Ishikawa (cell line): ENCODE measurements at regions not wholly inside any gene's neighbourhood (a gene's known extent, or its start where the extent isn't known, plus 50 kb on each side); places are given as distances from the start of the nearest gene placed in this dataset.

Experiments used
- CEBPB ChIP-seq: IDR thresholded peaks from 2 replicates; pipeline ENCODE4 v1.6.1; 2012
- CREB1 ChIP-seq: IDR thresholded peaks from 2 replicates; pipeline ENCODE4 v1.6.1; 2012; ENCODE audit warnings: low read depth
- EGR1 ChIP-seq: IDR thresholded peaks from 2 replicates; pipeline ENCODE4 v1.6.1; 2012
- EP300 ChIP-seq: IDR thresholded peaks from 2 replicates; pipeline ENCODE4 v1.6.1; 2012; ENCODE audit warnings: borderline replicate concordance
- FOXM1 ChIP-seq: IDR thresholded peaks from 2 replicates; pipeline ENCODE4 v1.6.1; 2012; ENCODE audit warnings: low read depth, borderline replicate concordance
- MAX ChIP-seq: IDR thresholded peaks from 2 replicates; pipeline ENCODE4 v1.6.1; 2012
- NFIC ChIP-seq: IDR thresholded peaks from 2 replicates; pipeline ENCODE4 v1.6.1; 2012
- RAD21 ChIP-seq: IDR thresholded peaks from 2 replicates; pipeline ENCODE4 v1.6.1; 2012; ENCODE audit warnings: low read depth
- REST ChIP-seq: IDR thresholded peaks from 2 replicates; pipeline ENCODE4 v1.6.1; 2012; ENCODE audit warnings: low read depth, mild to moderate bottlenecking
- TAF1 ChIP-seq: IDR thresholded peaks from 2 replicates; pipeline ENCODE4 v1.6.1; 2012; ENCODE audit warnings: low read depth, mild to moderate bottlenecking
- TCF12 ChIP-seq: IDR thresholded peaks from 2 replicates; pipeline ENCODE4 v1.6.1; 2012; ENCODE audit warnings: low read depth
- TEAD4 ChIP-seq: IDR thresholded peaks from 2 replicates; pipeline ENCODE4 v1.6.1; 2012
- USF1 ChIP-seq: IDR thresholded peaks from 2 replicates; pipeline ENCODE4 v1.6.1; 2012
- YY1 ChIP-seq: IDR thresholded peaks from 2 replicates; pipeline ENCODE4 v1.6.1; 2012; ENCODE audit warnings: low read depth
- ZBTB7A ChIP-seq: IDR thresholded peaks from 2 replicates; pipeline ENCODE4 v1.6.1; 2012; ENCODE audit warnings: low read depth

GRCh38 chr11:93080146-93080759 lies 110.8 kb downstream of the MTNR1B start:
- TF ChIP-seq CREB1 (no peak), NFIC (peak; percentile 50), REST (no peak), ZBTB7A (no peak), TAF1 (no peak), MAX (no peak), CEBPB (no peak), TCF12 (no peak), TEAD4 (no peak)

- no peak for TF ChIP-seq EGR1
- no peak for TF ChIP-seq YY1
- no peak for TF ChIP-seq ZBTB7A
- TF ChIP-seq FOXM1 = no peak
- no peak for TF ChIP-seq EP300
- TF ChIP-seq NFIC = no peak
- TF ChIP-seq MAX = no peak
- no peak for TF ChIP-seq CREB1
- no peak for TF ChIP-seq TAF1
- TF ChIP-seq USF1 = no peak
- no peak for TF ChIP-seq RAD21
Observed at GRCh38 chr11:93081694-93082093, 112.2 kb downstream of the MTNR1B start.

- no peak for TF ChIP-seq CREB1
- no peak for TF ChIP-seq USF1
- TF ChIP-seq TEAD4 = no peak
- no peak for TF ChIP-seq CEBPB
- no peak for TF ChIP-seq RAD21
- TF ChIP-seq TCF12 = no peak
- no peak for TF ChIP-seq NFIC
- TF ChIP-seq EGR1 = no peak
Observed at GRCh38 chr11:93082900-93083299, 113.4 kb downstream of the MTNR1B start.

GRCh38 chr11:93084727-93085505 lies 112.9 kb downstream of the SLC36A4 start:
- TF ChIP-seq TEAD4 (no peak), EGR1 (no peak), CREB1 (no peak), TAF1 (no peak), MAX (no peak)

- TF ChIP-seq FOXM1 (no peak), MAX (no peak), REST (no peak), RAD21 (peak; percentile 50), EP300 (no peak), TEAD4 (no peak)
Observed at GRCh38 chr11:93089474-93090102, 108.2 kb downstream of the SLC36A4 start.
